ENCODE measurements at regions not wholly inside any gene's neighbourhood (a gene's known extent, or its start where the extent isn't known, plus 50 kb on each side); places are given as distances from the start of the nearest gene placed in this dataset.
"Not testable (repeated sequence)": the region's sequence is repeated elsewhere in the genome, so short reads cannot be mapped to it uniquely, and the experiment has no call there.

- ATAC-seq: no peak
- TF ChIP-seq OSR1 (CRISPR knock-in tag; IDR thresholded peaks at IDR 0.05): no peak
- TF ChIP-seq SNAI2 (CRISPR knock-in tag; IDR thresholded peaks at IDR 0.05): no peak
- TF ChIP-seq, protein P1, sequence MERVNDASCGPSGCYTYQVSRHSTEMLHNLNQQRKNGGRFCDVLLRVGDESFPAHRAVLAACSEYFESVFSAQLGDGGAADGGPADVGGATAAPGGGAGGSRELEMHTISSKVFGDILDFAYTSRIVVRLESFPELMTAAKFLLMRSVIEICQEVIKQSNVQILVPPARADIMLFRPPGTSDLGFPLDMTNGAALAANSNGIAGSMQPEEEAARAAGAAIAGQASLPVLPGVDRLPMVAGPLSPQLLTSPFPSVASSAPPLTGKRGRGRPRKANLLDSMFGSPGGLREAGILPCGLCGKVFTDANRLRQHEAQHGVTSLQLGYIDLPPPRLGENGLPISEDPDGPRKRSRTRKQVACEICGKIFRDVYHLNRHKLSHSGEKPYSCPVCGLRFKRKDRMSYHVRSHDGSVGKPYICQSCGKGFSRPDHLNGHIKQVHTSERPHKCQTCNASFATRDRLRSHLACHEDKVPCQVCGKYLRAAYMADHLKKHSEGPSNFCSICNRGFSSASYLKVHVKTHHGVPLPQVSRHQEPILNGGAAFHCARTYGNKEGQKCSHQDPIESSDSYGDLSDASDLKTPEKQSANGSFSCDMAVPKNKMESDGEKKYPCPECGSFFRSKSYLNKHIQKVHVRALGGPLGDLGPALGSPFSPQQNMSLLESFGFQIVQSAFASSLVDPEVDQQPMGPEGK (CRISPR knock-in tag; IDR thresholded peaks at IDR 0.05; ENCODE audit: borderline replicate concordance): no peak
- TF ChIP-seq ZFP30 (CRISPR knock-in tag; IDR thresholded peaks at IDR 0.05): no peak
- no peak for TF ChIP-seq CREB5 (CRISPR knock-in tag; IDR thresholded peaks at IDR 0.05; ENCODE audit: low read depth)
- no peak for TF ChIP-seq ZNF8 (CRISPR knock-in tag; IDR thresholded peaks at IDR 0.05)
- TF ChIP-seq CSRNP3 (CRISPR knock-in tag; IDR thresholded peaks at IDR 0.05): no peak
- no peak for TF ChIP-seq PPARA (CRISPR knock-in tag; IDR thresholded peaks at IDR 0.05; ENCODE audit: borderline replicate concordance)
These were observed 120.2 kb upstream of the RAB18 start for GRCh38 chr10:27383595-27384542.

- no peak for ATAC-seq
- TF ChIP-seq ESRRG (CRISPR knock-in tag; IDR thresholded peaks at IDR 0.05) (no peak), ZC3H10 (CRISPR knock-in tag; IDR thresholded peaks at IDR 0.05) (no peak), ZNF8 (CRISPR knock-in tag; IDR thresholded peaks at IDR 0.05) (no peak), ZNF565 (CRISPR knock-in tag; conservative IDR thresholded peaks at IDR 0.05; ENCODE audit: low read depth) (no peak)
These were observed 121.9 kb upstream of the RAB18 start for GRCh38 chr10:27382176-27382575.

GRCh38 chr10:27380929-27381358 lies 123.2 kb upstream of the RAB18 start:
- no peak for TF ChIP-seq SNAI2 (CRISPR knock-in tag; IDR thresholded peaks at IDR 0.05)
- ATAC-seq: no peak

DNA sequence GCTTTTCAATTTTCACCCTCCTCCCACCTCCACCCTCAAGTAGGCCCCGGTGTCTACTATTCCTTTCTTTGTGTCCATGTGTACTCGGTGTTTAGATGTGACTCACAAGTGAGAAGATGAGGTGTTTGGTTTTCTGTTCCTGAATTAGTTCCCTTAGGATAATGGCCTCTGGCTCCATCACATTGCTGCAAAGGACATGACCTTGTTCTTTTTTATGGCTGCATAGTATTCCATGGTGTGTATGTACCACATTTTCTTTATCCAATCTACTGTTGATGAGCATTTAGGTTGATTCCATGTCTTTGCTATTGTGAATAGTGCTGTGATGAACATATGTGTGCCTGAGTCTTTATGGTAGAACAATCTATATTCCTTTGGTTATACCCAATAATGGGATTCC lies 125.1 kb upstream of the RAB18 start:
- ATAC-seq: not testable (repeated sequence)

DNA sequence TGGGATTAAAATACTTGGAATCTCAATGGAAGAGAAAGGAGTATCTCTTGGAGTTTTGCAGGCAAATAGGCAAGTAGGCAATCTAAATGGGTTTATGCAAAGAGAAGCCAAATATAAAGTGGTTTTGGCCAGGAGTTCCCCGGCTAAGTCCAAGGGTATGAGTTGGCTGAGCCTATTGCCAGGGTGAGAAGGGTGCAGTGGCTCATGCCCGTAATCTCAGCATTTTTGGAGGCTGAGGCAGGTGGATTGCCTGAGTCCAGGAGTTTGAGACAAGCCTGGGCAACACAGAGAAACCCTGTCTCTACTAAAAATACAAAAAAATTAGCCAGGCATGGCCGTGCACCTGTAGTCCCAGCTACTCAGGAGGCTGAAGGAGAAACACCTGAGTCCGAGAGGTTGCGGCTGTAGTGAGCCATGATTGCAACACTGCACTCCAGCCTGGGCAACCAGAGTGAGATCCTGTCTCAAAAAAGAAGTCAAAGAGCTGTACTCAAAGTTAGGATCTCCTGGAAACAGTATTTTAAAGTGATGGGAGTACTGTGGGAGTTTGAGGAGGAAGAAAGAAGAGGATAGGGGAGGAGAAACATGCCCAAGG lies 130.4 kb upstream of the RAB18 start:
- no peak for ATAC-seq

DNA sequence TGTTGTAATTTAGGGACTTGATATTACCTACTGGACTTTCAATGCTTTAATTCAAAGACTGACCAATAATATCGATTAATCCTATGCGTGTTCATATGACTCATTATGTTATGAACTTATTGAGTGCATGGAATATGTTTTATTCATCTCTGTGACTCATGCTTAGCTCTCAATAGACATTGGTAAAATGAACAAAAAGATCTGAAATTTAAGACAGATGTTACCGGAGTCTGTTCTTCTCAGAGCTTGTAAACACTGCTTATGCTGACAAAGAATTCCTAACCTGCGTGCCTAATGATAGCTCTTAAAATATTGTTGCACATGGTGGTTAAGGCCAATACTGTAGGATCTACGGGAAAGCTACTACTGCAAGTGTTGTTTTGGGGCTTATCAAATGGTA lies 131.5 kb upstream of the ACBD5 start:
- no peak for ATAC-seq
- TF ChIP-seq CSRNP3 (CRISPR knock-in tag; IDR thresholded peaks at IDR 0.05): no peak
- no peak for TF ChIP-seq ARNTL (CRISPR knock-in tag; IDR thresholded peaks at IDR 0.05; ENCODE audit: borderline replicate concordance, low read depth)
- no peak for TF ChIP-seq BACH2 (CRISPR knock-in tag; IDR thresholded peaks at IDR 0.05; ENCODE audit: borderline replicate concordance)
- no peak for TF ChIP-seq ZC3H10 (CRISPR knock-in tag; IDR thresholded peaks at IDR 0.05)
- TF ChIP-seq ZFP30 (CRISPR knock-in tag; IDR thresholded peaks at IDR 0.05): no peak
- no peak for TF ChIP-seq TOX (CRISPR knock-in tag; IDR thresholded peaks at IDR 0.05; ENCODE audit: borderline replicate concordance)
- TF ChIP-seq ZNF8 (CRISPR knock-in tag; IDR thresholded peaks at IDR 0.05): no peak
- no peak for TF ChIP-seq GLIS3 (CRISPR knock-in tag; IDR thresholded peaks at IDR 0.05)
- no peak for TF ChIP-seq CREB5 (CRISPR knock-in tag; IDR thresholded peaks at IDR 0.05; ENCODE audit: low read depth)
- no peak for TF ChIP-seq TCF4 (CRISPR knock-in tag; IDR thresholded peaks at IDR 0.05; ENCODE audit: borderline replicate concordance)
- TF ChIP-seq CSDC2 (CRISPR knock-in tag; IDR thresholded peaks at IDR 0.05): no peak
- TF ChIP-seq ZNF565 (CRISPR knock-in tag; conservative IDR thresholded peaks at IDR 0.05; ENCODE audit: low read depth): no peak
- TF ChIP-seq ZFP3 (CRISPR knock-in tag; IDR thresholded peaks at IDR 0.05): no peak

More for the DNA sequence above, 130.4 kb upstream of the RAB18 start:
- TF ChIP-seq CSRNP3 (CRISPR knock-in tag; IDR thresholded peaks at IDR 0.05): no peak
- no peak for TF ChIP-seq OSR1 (CRISPR knock-in tag; IDR thresholded peaks at IDR 0.05)
- TF ChIP-seq ZNF70 (CRISPR knock-in tag; IDR thresholded peaks at IDR 0.05): no peak
